Trophoblast cell (in vitro differentiated cells and primary cell): ENCODE measurements at regions not wholly inside any gene's neighbourhood (a gene's known extent, or its start where the extent isn't known, plus 50 kb on each side); places are given as distances from the start of the nearest gene placed in this dataset.
A peak's percentile ranks its signal among the peaks of the same experiment; 100 is the strongest.

Experiments used
- DNase-seq, 2 donors: peaks; one replicate each; pipeline ENCODE4 v3.0.0-alpha.2; 2016
- H2AFZ ChIP-seq: 2 replicates; pipeline ENCODE4 v1.6.1; 2013; ENCODE audit warnings: low read length, moderate library complexity, mild to moderate bottlenecking; ENCODE audit not compliant: insufficient read depth, poor library complexity
- H2AK5ac ChIP-seq: 2 replicates; pipeline ENCODE4 v1.6.1; 2013; ENCODE audit warnings: mild to moderate bottlenecking, low read length
- H2BK120ac ChIP-seq: 2 replicates; pipeline ENCODE4 v1.6.1; 2013; ENCODE audit warnings: low read length, mild to moderate bottlenecking, moderate library complexity; ENCODE audit not compliant: insufficient read depth, poor library complexity
- H2BK12ac ChIP-seq: 2 replicates; pipeline ENCODE4 v1.6.1; 2013; ENCODE audit warnings: mild to moderate bottlenecking, low read length, moderate library complexity
- H2BK5ac ChIP-seq: 2 replicates; pipeline ENCODE4 v1.6.1; 2013; ENCODE audit warnings: low read length, low read depth, moderate library complexity, mild to moderate bottlenecking; ENCODE audit not compliant: poor library complexity
- H3K14ac ChIP-seq: 2 replicates; pipeline ENCODE4 v1.6.1; 2013; ENCODE audit warnings: mild to moderate bottlenecking, low read length
- H3K18ac ChIP-seq: 2 replicates; pipeline ENCODE4 v1.6.1; 2013; ENCODE audit warnings: mild to moderate bottlenecking, low read length
- H3K23ac ChIP-seq: 2 replicates; pipeline ENCODE4 v1.6.1; 2013; ENCODE audit warnings: low read length
- H3K27ac ChIP-seq: 2 replicates; pipeline ENCODE4 v1.5.1; 2013; ENCODE audit warnings: low read depth, mild to moderate bottlenecking, inconsistent platforms, low read length, moderate library complexity
- H3K27me3 ChIP-seq: 2 replicates; pipeline ENCODE4 v1.6.1; 2013; ENCODE audit warnings: inconsistent platforms, mild to moderate bottlenecking, low read length, moderate library complexity; ENCODE audit not compliant: insufficient read depth
- H3K36me3 ChIP-seq, 2 experiments: 1 replicate in 1 of 2; 2 replicates in 1 of 2; pipeline ENCODE4 v1.6.1; 2013; ENCODE audit warnings: low read length in 2 of 2, mild to moderate bottlenecking in 2 of 2, moderate library complexity in 1 of 2; ENCODE audit not compliant: insufficient read depth in 2 of 2, control insufficient read depth in 1 of 2
- H3K4ac ChIP-seq: 2 replicates; pipeline ENCODE4 v1.6.1; 2013; ENCODE audit warnings: low read depth, mild to moderate bottlenecking, low read length, moderate library complexity
- H3K4me1 ChIP-seq, 2 experiments: 1 replicate in 1 of 2; 2 replicates in 1 of 2; pipeline ENCODE4 v1.6.1; 2013; ENCODE audit warnings: low read length in 2 of 2, mild to moderate bottlenecking in 2 of 2, moderate library complexity in 1 of 2; ENCODE audit not compliant: insufficient read depth in 2 of 2, control insufficient read depth in 1 of 2
- H3K4me2 ChIP-seq: 2 replicates; pipeline ENCODE4 v1.6.1; 2013; ENCODE audit warnings: inconsistent platforms, mild to moderate bottlenecking, low read length, moderate library complexity
- H3K4me3 ChIP-seq: 2 replicates; pipeline ENCODE4 v1.5.1; 2013; ENCODE audit warnings: mild to moderate bottlenecking, low read depth, low read length, inconsistent platforms
- H3K79me1 ChIP-seq: one replicate; pipeline ENCODE4 v1.6.1; 2013; ENCODE audit warnings: low read length
- H3K79me2 ChIP-seq: 2 replicates; pipeline ENCODE4 v1.6.1; 2013; ENCODE audit warnings: low read length, mild to moderate bottlenecking; ENCODE audit not compliant: control insufficient read depth, insufficient read depth, poor library complexity
- H3K9ac ChIP-seq: 2 replicates; pipeline ENCODE4 v1.6.1; 2013; ENCODE audit warnings: mild to moderate bottlenecking, low read length
- H3K9me3 ChIP-seq: 2 replicates; pipeline ENCODE4 v1.6.1; 2013; ENCODE audit warnings: low read depth, mild to moderate bottlenecking, control low read depth, inconsistent platforms, low read length; ENCODE audit not compliant: insufficient read depth
- H4K12ac ChIP-seq: 2 replicates; pipeline ENCODE4 v1.6.1; 2013; ENCODE audit warnings: low read depth, mild to moderate bottlenecking, low read length, moderate library complexity
- H4K8ac ChIP-seq: 2 replicates; pipeline ENCODE4 v1.6.1; 2013; ENCODE audit warnings: low read depth, mild to moderate bottlenecking, low read length, moderate library complexity
- H4K91ac ChIP-seq: one replicate; pipeline ENCODE4 v1.6.1; 2013; ENCODE audit warnings: low read depth, mild to moderate bottlenecking, low read length, moderate library complexity
- WGBS: extraction: QIAGEN DNeasy Blood & Tissue Kit; methylation state at CpG from one replicate; pipeline ENCODE4 v1.1.7; 2013; ENCODE audit warnings: missing lambda C conversion rate; ENCODE audit not compliant: insufficient read length, insufficient coverage; ENCODE audit errors: extremely low coverage; 5-methylcytosine and 5-hydroxymethylcytosine counted together

DNA sequence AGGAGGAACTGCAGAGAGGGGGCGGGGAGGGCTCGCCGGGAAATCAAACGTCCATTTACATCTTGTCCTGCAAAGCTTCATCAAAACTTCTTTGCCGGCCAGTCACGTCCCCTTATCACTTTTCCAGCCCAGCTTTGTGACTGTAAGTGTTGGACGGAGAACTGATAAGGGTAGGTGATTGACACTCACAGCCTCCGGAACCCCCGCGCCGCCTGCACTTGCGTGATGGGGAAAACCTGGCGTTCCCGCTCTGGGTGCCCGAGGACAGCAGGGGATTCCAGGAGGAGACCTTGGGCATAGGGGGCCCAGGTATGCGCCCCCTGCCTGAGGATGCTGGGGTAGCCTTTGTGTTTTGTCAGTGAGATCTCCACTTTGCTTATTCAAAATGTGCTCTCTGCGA, 72.8 kb upstream of the ANKRD34C start:
- Histone ChIP-seq H3K4ac (no peak overlapping the region), H3K14ac (no peak overlapping the region), H2BK5ac (no peak overlapping the region), H3K36me3 (no peaks in the 10 kb centered on the region), H2AK5ac (no peak overlapping the region), H3K4me3 (no peak overlapping the region), H2BK12ac (no peak overlapping the region), H3K9me3 (no peaks in the 10 kb centered on the region), H4K91ac (no peak overlapping the region), H3K79me2 (no peaks in the 10 kb centered on the region), H2AFZ (no peak overlapping the region), H3K18ac (no peak overlapping the region), H3K27ac (no peak overlapping the region), H4K12ac (no peak overlapping the region), H3K27me3 (no peaks in the 10 kb centered on the region), H3K9ac (no peak overlapping the region), H3K4me2 (no peak overlapping the region), H4K8ac (no peak overlapping the region), H3K79me1 (no peaks in the 10 kb centered on the region), H2BK120ac (no peak overlapping the region), H3K23ac (no peak overlapping the region), H3K4me1 (peaks cover 4 to 14% of the 10 kb centered on the region in 2 experiments)
- DNase-seq: peak; percentile 21 to 31
- no CpG with 5 or more reads among the region's 17 CpGs for WGBS

DNA sequence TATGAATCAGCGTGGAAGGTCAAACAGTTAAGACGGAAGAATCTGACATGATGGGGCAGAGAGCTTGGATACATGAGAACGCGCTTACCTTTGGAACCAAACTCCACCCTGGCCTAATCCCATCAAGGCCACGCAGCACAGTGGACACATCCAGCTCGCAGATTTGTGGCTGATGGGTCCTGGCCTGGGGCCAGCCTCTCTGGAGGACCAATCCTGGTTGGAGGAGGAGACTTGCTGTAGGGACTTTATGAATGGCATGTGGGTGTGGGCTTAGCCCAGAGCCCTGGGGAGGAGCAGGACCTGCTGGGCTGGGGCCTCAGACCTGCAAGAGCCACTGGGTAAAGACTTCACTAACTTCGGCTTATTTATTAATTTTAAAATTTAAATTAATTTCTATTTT, 73.4 kb upstream of the ANKRD34C start:
- no peak overlapping the region for H3K9ac ChIP-seq
- no peak overlapping the region for H2BK120ac ChIP-seq
- H3K4me3 ChIP-seq: no peak overlapping the region
- H3K79me2 ChIP-seq: no peaks in the 10 kb centered on the region
- no peak overlapping the region for H3K18ac ChIP-seq
- H3K14ac ChIP-seq: no peak overlapping the region
- peaks cover 4 to 14% of the 10 kb centered on the region in 2 experiments for H3K4me1 ChIP-seq
- no peak overlapping the region for H3K27ac ChIP-seq
- H3K79me1 ChIP-seq: no peaks in the 10 kb centered on the region
- H3K27me3 ChIP-seq: no peaks in the 10 kb centered on the region
- H3K4ac ChIP-seq: no peak overlapping the region
- H2AFZ ChIP-seq: no peak overlapping the region
- H3K36me3 ChIP-seq: no peaks in the 10 kb centered on the region
- WGBS: no CpG with 5 or more reads among the region's 7 CpGs
- no peak overlapping the region for H2BK12ac ChIP-seq
- H3K9me3 ChIP-seq: no peaks in the 10 kb centered on the region
- no peak for DNase-seq
- no peak overlapping the region for H2AK5ac ChIP-seq
- H3K23ac ChIP-seq: no peak overlapping the region
- no peak overlapping the region for H4K91ac ChIP-seq
- no peak overlapping the region for H3K4me2 ChIP-seq
- no peak overlapping the region for H2BK5ac ChIP-seq
- H4K8ac ChIP-seq: no peak overlapping the region
- H4K12ac ChIP-seq: no peak overlapping the region

- H3K4ac ChIP-seq: no peak overlapping the region
- no peaks in the 10 kb centered on the region for H3K9me3 ChIP-seq
- no peak overlapping the region for H2BK12ac ChIP-seq
- no peak overlapping the region for H4K12ac ChIP-seq
- H3K23ac ChIP-seq: no peak overlapping the region
- H3K4me3 ChIP-seq: no peak overlapping the region
- H4K8ac ChIP-seq: no peak overlapping the region
- H2BK120ac ChIP-seq: no peak overlapping the region
- H4K91ac ChIP-seq: no peak overlapping the region
- no peaks in the 10 kb centered on the region for H3K27me3 ChIP-seq
- no peak overlapping the region for H2BK5ac ChIP-seq
- H3K4me1 ChIP-seq: peaks cover 4 to 11% of the 10 kb centered on the region in 2 experiments
- no peak for DNase-seq
- no peak overlapping the region for H2AK5ac ChIP-seq
- H2AFZ ChIP-seq: no peak overlapping the region
- H3K79me1 ChIP-seq: no peaks in the 10 kb centered on the region
- no CpG with 5 or more reads among the region's 3 CpGs for WGBS
- no peak overlapping the region for H3K9ac ChIP-seq
- no peak overlapping the region for H3K27ac ChIP-seq
- no peaks in the 10 kb centered on the region for H3K36me3 ChIP-seq
- H3K4me2 ChIP-seq: no peak overlapping the region
- no peak overlapping the region for H3K14ac ChIP-seq
- H3K79me2 ChIP-seq: no peaks in the 10 kb centered on the region
- H3K18ac ChIP-seq: no peak overlapping the region
Observed at GRCh38 chr15:79208179-79208578, 74.3 kb upstream of the ANKRD34C start.

- Histone ChIP-seq H4K8ac (no peak overlapping the region), H2BK12ac (no peak overlapping the region), H2BK5ac (no peak overlapping the region), H3K4me1 (peaks cover 0 to under 1% of the 10 kb centered on the region in 2 experiments), H3K36me3 (no peaks in the 10 kb centered on the region), H3K4me3 (no peak overlapping the region), H3K79me1 (no peaks in the 10 kb centered on the region), H3K23ac (no peak overlapping the region), H2BK120ac (no peak overlapping the region), H2AK5ac (no peak overlapping the region), H3K4me2 (no peak overlapping the region), H4K12ac (no peak overlapping the region), H4K91ac (no peak overlapping the region), H2AFZ (no peak overlapping the region), H3K18ac (no peak overlapping the region), H3K79me2 (no peaks in the 10 kb centered on the region), H3K9me3 (no peaks in the 10 kb centered on the region), H3K27ac (no peak overlapping the region), H3K27me3 (no peaks in the 10 kb centered on the region), H3K4ac (no peak overlapping the region), H3K9ac (no peak overlapping the region), H3K14ac (no peak overlapping the region)
- peak; percentile 45 to 60 for DNase-seq
- WGBS: no CpG with 5 or more reads among the region's 2 CpGs
Observed at GRCh38 chr15:79206940-79207339, 75.6 kb upstream of the ANKRD34C start.
